Stimulated activated memory B cell treated with anti-CD40 and anti-IgM and Interleukin-4, amounts not matched to agents 10 μg/mL and 1 μg/mL and 100 μg/mL, for 72 hours (primary cell): ENCODE measurements at regions not wholly inside any gene's neighbourhood (a gene's known extent, or its start where the extent isn't known, plus 50 kb on each side); places are given as distances from the start of the nearest gene placed in this dataset.
"Not testable (repeated sequence)": the region's sequence is repeated elsewhere in the genome, so short reads cannot be mapped to it uniquely, and the experiment has no call there.

ENCODE experiments used
- ATAC-seq: fragments of 150-1000 bp; cut with Tn5 transposase; 2 replicates; pipeline ENCODE4 v1.10.0; 2021
- H3K27ac Mint-ChIP-seq: one replicate; pipeline ENCODE4 v1.8.0; 2022; ENCODE audit warnings: mild to moderate bottlenecking, mixed read lengths
- H3K27me3 Mint-ChIP-seq: one replicate; pipeline ENCODE4 v1.8.0; 2022; ENCODE audit warnings: mixed read lengths
- H3K36me3 Mint-ChIP-seq: one replicate; pipeline ENCODE4 v1.8.0; 2022; ENCODE audit warnings: mixed read lengths
- H3K4me1 Mint-ChIP-seq: one replicate; pipeline ENCODE4 v1.8.0; 2022; ENCODE audit warnings: mixed read lengths
- H3K4me3 Mint-ChIP-seq: one replicate; pipeline ENCODE4 v1.8.0; 2022; ENCODE audit warnings: mild to moderate bottlenecking, moderate library complexity, mixed read lengths
- H3K9me3 Mint-ChIP-seq: one replicate; pipeline ENCODE4 v1.8.0; 2022; ENCODE audit warnings: mixed read lengths

GRCh38 chr2:131813378-131813777, 285.7 kb downstream of the CCDC74A start:
- H3K36me3 Mint-ChIP-seq, H3K27me3 Mint-ChIP-seq, H3K4me3 Mint-ChIP-seq, H3K4me1 Mint-ChIP-seq, H3K27ac Mint-ChIP-seq, ATAC-seq, H3K9me3 Mint-ChIP-seq: not testable (repeated sequence)

GRCh38 chr2:131818267-131818973, 290.7 kb downstream of the CCDC74A start:
- not testable (repeated sequence) for H3K27ac Mint-ChIP-seq, H3K4me3 Mint-ChIP-seq, H3K9me3 Mint-ChIP-seq, H3K36me3 Mint-ChIP-seq, H3K27me3 Mint-ChIP-seq, H3K4me1 Mint-ChIP-seq
- peak; percentile 45 for ATAC-seq

GRCh38 chr2:131822237-131822721, 294.6 kb downstream of the CCDC74A start:
- not testable (repeated sequence) for H3K4me3 Mint-ChIP-seq, H3K9me3 Mint-ChIP-seq, H3K27me3 Mint-ChIP-seq, H3K4me1 Mint-ChIP-seq, H3K27ac Mint-ChIP-seq, H3K36me3 Mint-ChIP-seq, ATAC-seq

GRCh38 chr2:131823058-131823457, 295.4 kb downstream of the CCDC74A start:
- ATAC-seq, H3K4me1 Mint-ChIP-seq, H3K4me3 Mint-ChIP-seq, H3K36me3 Mint-ChIP-seq, H3K27ac Mint-ChIP-seq, H3K27me3 Mint-ChIP-seq, H3K9me3 Mint-ChIP-seq: not testable (repeated sequence)

- not testable (repeated sequence) for H3K4me3 Mint-ChIP-seq, H3K27ac Mint-ChIP-seq, H3K27me3 Mint-ChIP-seq, H3K9me3 Mint-ChIP-seq, H3K4me1 Mint-ChIP-seq, ATAC-seq, H3K36me3 Mint-ChIP-seq
Measured at GRCh38 chr2:131824986-131825385, 297.3 kb downstream of the CCDC74A start.

GRCh38 chr2:131827481-131828163, 299.9 kb downstream of the CCDC74A start:
- Mint-ChIP-seq H3K27ac (no peak overlapping the region), H3K36me3 (no peaks in the 10 kb centered on the region), H3K4me1 (no peaks in the 10 kb centered on the region), H3K27me3 (peaks cover 11% of the 10 kb centered on the region), H3K4me3 (no peak overlapping the region), H3K9me3 (no peaks in the 10 kb centered on the region)
- no peak for ATAC-seq

- H3K27me3 Mint-ChIP-seq, result peaks cover 11% of the 10 kb centered on the region
- no peak overlapping the region for H3K27ac Mint-ChIP-seq
- H3K4me1 Mint-ChIP-seq, result no peaks in the 10 kb centered on the region
- no peak for ATAC-seq
- no peaks in the 10 kb centered on the region for H3K36me3 Mint-ChIP-seq
- no peak overlapping the region for H3K4me3 Mint-ChIP-seq
- H3K9me3 Mint-ChIP-seq, result no peaks in the 10 kb centered on the region
Measured at GRCh38 chr2:131828164-131828561, 300.5 kb downstream of the CCDC74A start.

GRCh38 chr2:131828633-131829455, 301.2 kb downstream of the CCDC74A start:
- H3K27ac Mint-ChIP-seq, result not testable (repeated sequence)

GRCh38 chr2:131829456-131830241, 302.0 kb downstream of the CCDC74A start:
- H3K9me3 Mint-ChIP-seq, H3K4me3 Mint-ChIP-seq, H3K4me1 Mint-ChIP-seq, H3K36me3 Mint-ChIP-seq, ATAC-seq, H3K27ac Mint-ChIP-seq: not testable (repeated sequence)
- peaks cover 11% of the 10 kb centered on the region for H3K27me3 Mint-ChIP-seq

More at GRCh38 chr2:131828633-131829455, 301.2 kb downstream of the CCDC74A start:
- not testable (repeated sequence) for H3K4me3 Mint-ChIP-seq, H3K4me1 Mint-ChIP-seq, H3K9me3 Mint-ChIP-seq, H3K36me3 Mint-ChIP-seq, ATAC-seq
- peaks cover 11% of the 10 kb centered on the region for H3K27me3 Mint-ChIP-seq

GRCh38 chr2:131830242-131830945, 302.7 kb downstream of the CCDC74A start:
- not testable (repeated sequence) for H3K36me3 Mint-ChIP-seq, ATAC-seq, H3K9me3 Mint-ChIP-seq, H3K27ac Mint-ChIP-seq, H3K4me3 Mint-ChIP-seq, H3K4me1 Mint-ChIP-seq
- peaks cover 11% of the 10 kb centered on the region for H3K27me3 Mint-ChIP-seq

GRCh38 chr2:131830946-131831310, 303.2 kb downstream of the CCDC74A start:
- H3K4me3 Mint-ChIP-seq, H3K4me1 Mint-ChIP-seq, H3K9me3 Mint-ChIP-seq, H3K36me3 Mint-ChIP-seq, H3K27ac Mint-ChIP-seq, ATAC-seq: not testable (repeated sequence)
- H3K27me3 Mint-ChIP-seq, result peaks cover 11% of the 10 kb centered on the region

- H3K9me3 Mint-ChIP-seq, H3K27ac Mint-ChIP-seq, H3K4me1 Mint-ChIP-seq, ATAC-seq, H3K36me3 Mint-ChIP-seq, H3K4me3 Mint-ChIP-seq: not testable (repeated sequence)
- peaks cover 16% of the 10 kb centered on the region for H3K27me3 Mint-ChIP-seq
Measured at GRCh38 chr2:131831450-131832208, 303.9 kb downstream of the CCDC74A start.

GRCh38 chr2:131832209-131832780, 304.6 kb downstream of the CCDC74A start:
- H3K27me3 Mint-ChIP-seq, result peaks cover 23% of the 10 kb centered on the region
- not testable (repeated sequence) for H3K9me3 Mint-ChIP-seq, H3K4me1 Mint-ChIP-seq, H3K27ac Mint-ChIP-seq, H3K4me3 Mint-ChIP-seq, H3K36me3 Mint-ChIP-seq, ATAC-seq

- H3K27me3 Mint-ChIP-seq, result peaks cover 29% of the 10 kb centered on the region
- H3K27ac Mint-ChIP-seq, H3K9me3 Mint-ChIP-seq, H3K4me1 Mint-ChIP-seq, H3K36me3 Mint-ChIP-seq, ATAC-seq, H3K4me3 Mint-ChIP-seq: not testable (repeated sequence)
Measured at GRCh38 chr2:131832917-131833316, 305.2 kb downstream of the CCDC74A start.
